Cardiac muscle cell (in vitro differentiated cells and primary cell): ENCODE measurements at regions not wholly inside any gene's neighbourhood (a gene's known extent, or its start where the extent isn't known, plus 50 kb on each side); places are given as distances from the start of the nearest gene placed in this dataset.
"Not testable (repeated sequence)": the region's sequence is repeated elsewhere in the genome, so short reads cannot be mapped to it uniquely, and the experiment has no call there.

Experiments used
- DNase-seq, 2 donors: peaks; one replicate each; pipeline versions ENCODE4 v3.0.0 to v3.0.0-alpha.2; 2010 to 2017; ENCODE audit warnings: low read depth in 1 of 2, low spot score in 1 of 2
- H3K27ac ChIP-seq: fragments of 200-600 bp; sonication (generic); 2 replicates; pipeline ENCODE4 v1.5.1; 2016
- H3K27me3 ChIP-seq: fragments of 200-600 bp; sonication (generic); 2 replicates; pipeline ENCODE4 v1.6.0; 2016; ENCODE audit warnings: control low read depth
- H3K36me3 ChIP-seq: fragments of 200-600 bp; sonication (generic); 2 replicates; pipeline ENCODE4 v1.5.1; 2016; ENCODE audit warnings: control low read depth
- H3K4me1 ChIP-seq: fragments of 200-600 bp; sonication (generic); 2 replicates; pipeline ENCODE4 v1.8.1; 2017; ENCODE audit warnings: low read depth, mild to moderate bottlenecking, mixed run types
- H3K4me3 ChIP-seq: fragments of 200-600 bp; sonication (generic); 2 replicates; pipeline ENCODE4 v1.5.1; 2016; ENCODE audit warnings: mild to moderate bottlenecking
- H3K9me3 ChIP-seq: fragments of 200-600 bp; sonication (generic); 2 replicates; pipeline ENCODE4 v1.5.1; 2017; ENCODE audit warnings: low read depth, mild to moderate bottlenecking, control low read depth
- CTCF ChIP-seq: IDR thresholded peaks from 2 replicates; pipeline ENCODE4 v1.5.1; 2012; ENCODE audit warnings: low read depth, mild to moderate bottlenecking, low read length

- H3K4me1 ChIP-seq, result no peaks in the 10 kb centered on the region
- no peaks in the 10 kb centered on the region for H3K36me3 ChIP-seq
- no peak for DNase-seq
- no peaks in the 10 kb centered on the region for H3K27me3 ChIP-seq
- no peak overlapping the region for H3K27ac ChIP-seq
- H3K9me3 ChIP-seq, result no peaks in the 10 kb centered on the region
- H3K4me3 ChIP-seq, result no peak overlapping the region
- no peak for TF ChIP-seq CTCF
Measured at GRCh38 chr6:144365271-144365670, 80.1 kb downstream of the UTRN start.

- H3K36me3 ChIP-seq, H3K9me3 ChIP-seq, H3K4me1 ChIP-seq, DNase-seq, H3K27me3 ChIP-seq, H3K27ac ChIP-seq, H3K4me3 ChIP-seq: not testable (repeated sequence)
Measured at GRCh38 chr6:144369696-144370095, 84.6 kb downstream of the UTRN start.

DNA sequence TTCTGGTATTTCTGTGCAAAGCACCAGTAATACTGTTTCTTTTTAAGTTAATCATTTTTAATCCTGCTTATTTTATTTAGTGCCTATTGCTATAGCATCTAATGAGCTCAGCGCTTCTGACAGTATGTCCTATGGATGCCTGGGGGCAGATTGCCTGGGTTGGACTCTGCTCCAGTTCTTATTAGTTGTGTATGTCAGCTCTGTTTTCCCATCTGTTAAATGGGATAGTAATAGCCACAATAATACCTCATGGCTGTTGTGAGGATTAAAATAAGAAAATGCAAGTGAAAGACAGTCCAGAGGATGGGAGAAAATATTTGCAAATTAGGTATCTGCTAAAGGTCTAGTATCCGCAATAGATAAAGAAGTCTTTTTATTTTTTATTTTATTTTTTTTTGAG lies 87.0 kb downstream of the UTRN start:
- Histone ChIP-seq H3K36me3 (no peaks in the 10 kb centered on the region), H3K4me3 (no peak overlapping the region), H3K4me1 (peaks cover 6% of the 10 kb centered on the region), H3K9me3 (no peaks in the 10 kb centered on the region), H3K27me3 (no peaks in the 10 kb centered on the region), H3K27ac (no peak overlapping the region)
- no peak for TF ChIP-seq CTCF
- no peak for DNase-seq

GRCh38 chr6:144372611-144373594 lies 87.8 kb downstream of the UTRN start:
- Histone ChIP-seq H3K27ac (no peak overlapping the region), H3K27me3 (no peaks in the 10 kb centered on the region), H3K4me1 (peaks cover 6% of the 10 kb centered on the region), H3K36me3 (no peaks in the 10 kb centered on the region), H3K9me3 (no peaks in the 10 kb centered on the region), H3K4me3 (no peak overlapping the region)
- no peak for TF ChIP-seq CTCF
- DNase-seq, result no peak

DNA sequence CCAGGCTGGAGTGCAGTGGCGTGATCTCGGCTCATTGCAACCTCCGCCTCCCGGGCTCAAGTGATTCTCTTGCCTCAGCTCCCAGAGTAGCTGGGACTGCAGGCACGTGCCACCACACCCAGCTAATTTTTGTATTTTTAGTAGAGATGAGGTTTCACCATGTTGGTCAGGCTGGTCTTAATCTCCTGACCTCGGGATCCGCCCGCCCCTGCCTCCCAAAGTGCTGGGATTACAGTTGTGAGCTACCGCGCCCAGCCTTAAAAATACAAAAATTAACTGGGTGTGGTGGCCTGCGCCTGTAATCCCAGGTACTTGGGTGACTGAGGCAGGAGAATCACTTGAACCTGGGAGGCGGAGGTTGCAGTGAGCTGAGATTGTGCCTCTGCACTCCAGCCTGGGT lies 89.4 kb downstream of the UTRN start:
- H3K4me3 ChIP-seq, H3K4me1 ChIP-seq, H3K9me3 ChIP-seq, DNase-seq, H3K27me3 ChIP-seq, H3K27ac ChIP-seq, H3K36me3 ChIP-seq: not testable (repeated sequence)

- no peak overlapping the region for H3K27ac ChIP-seq
- no peaks in the 10 kb centered on the region for H3K36me3 ChIP-seq
- no peaks in the 10 kb centered on the region for H3K9me3 ChIP-seq
- peaks cover 6% of the 10 kb centered on the region for H3K4me1 ChIP-seq
- no peaks in the 10 kb centered on the region for H3K27me3 ChIP-seq
- no peak overlapping the region for H3K4me3 ChIP-seq
- DNase-seq, result peak in 1 of 2 donors; percentile 54
- TF ChIP-seq CTCF, result no peak
Measured at GRCh38 chr6:144377586-144378210, 92.6 kb downstream of the UTRN start.
